Right renal pelvis (tissue), 4 donors: ENCODE measurements at regions not wholly inside any gene's neighbourhood (a gene's known extent, or its start where the extent isn't known, plus 50 kb on each side); places are given as distances from the start of the nearest gene placed in this dataset.

Experiments
- DNase-seq, 4 donors: peaks; one replicate each; pipeline ENCODE4 v3.0.0-alpha.2; 2013; ENCODE audit warnings: low read depth in 4 of 4, low spot score in 3 of 4, missing footprints in 1 of 4

- no peak for DNase-seq
Observed at GRCh38 chr3:117278424-117279190, 569.0 kb downstream of the TUSC7 start.

GRCh38 chr3:117281371-117281770, 571.8 kb downstream of the TUSC7 start:
- no peak for DNase-seq

GRCh38 chr3:117282566-117282965, 573.0 kb downstream of the TUSC7 start:
- no peak for DNase-seq

- DNase-seq: no peak
Observed at GRCh38 chr3:117285737-117286136, 576.2 kb downstream of the TUSC7 start.

GRCh38 chr3:117286488-117286887, 576.9 kb downstream of the TUSC7 start:
- DNase-seq: no peak

- no peak for DNase-seq
Observed at GRCh38 chr3:117287602-117288001, 578.0 kb downstream of the TUSC7 start.

GRCh38 chr3:117291476-117291875, 581.9 kb downstream of the TUSC7 start:
- no peak for DNase-seq

- no peak for DNase-seq
Observed at GRCh38 chr3:117297065-117297464, 587.5 kb downstream of the TUSC7 start.

- DNase-seq: no peak
Observed at GRCh38 chr3:117297541-117297940, 588.0 kb downstream of the TUSC7 start.

- no peak for DNase-seq
Observed at GRCh38 chr3:117298273-117298672, 588.7 kb downstream of the TUSC7 start.

- DNase-seq: no peak
Observed at GRCh38 chr3:117302428-117302827, 592.8 kb downstream of the TUSC7 start.

- no peak for DNase-seq
Observed at GRCh38 chr3:117303443-117303842, 593.9 kb downstream of the TUSC7 start.

GRCh38 chr3:117304681-117305080, 595.1 kb downstream of the TUSC7 start:
- DNase-seq: no peak

GRCh38 chr3:117305681-117306080, 596.1 kb downstream of the TUSC7 start:
- no peak for DNase-seq

- DNase-seq: no peak
Observed at GRCh38 chr3:117306299-117306698, 596.7 kb downstream of the TUSC7 start.

- DNase-seq: no peak
Observed at GRCh38 chr3:117308353-117308752, 598.8 kb downstream of the TUSC7 start.

GRCh38 chr3:117308756-117309155, 599.2 kb downstream of the TUSC7 start:
- DNase-seq: no peak

GRCh38 chr3:117310536-117310935, 601.0 kb downstream of the TUSC7 start:
- DNase-seq: no peak

GRCh38 chr3:117314441-117315150, 605.0 kb downstream of the TUSC7 start:
- no peak for DNase-seq

- peak in 3 of 4 donors; percentile 2 to 16 (median 7) for DNase-seq
Observed at GRCh38 chr3:117322866-117323265, 613.3 kb downstream of the TUSC7 start.

GRCh38 chr3:117346901-117347300, 637.3 kb downstream of the TUSC7 start:
- no peak for DNase-seq

GRCh38 chr3:117348884-117349283, 639.3 kb downstream of the TUSC7 start:
- no peak for DNase-seq
